GM23338 (cell line): ENCODE measurements at regions not wholly inside any gene's neighbourhood (a gene's known extent, or its start where the extent isn't known, plus 50 kb on each side); places are given as distances from the start of the nearest gene placed in this dataset.

Source experiments
- CREB1 ChIP-seq: fragments of 250-450 bp; sonication (Bioruptor Pico); IDR thresholded peaks from 2 replicates; pipeline ENCODE4 v1.5.0; 2020; ENCODE audit warnings: low read depth, mild to moderate bottlenecking, moderate library complexity
- CTCF ChIP-seq, 2 experiments: fragments of 200-600 bp in 1 of 2; sonication (generic) in 1 of 2; conservative IDR thresholded peaks; 2 replicates each; pipeline versions ENCODE4 v1.5.1 to v1.6.1; 2016 to 2017; ENCODE audit warnings: antibody characterized with exemption in 2 of 2, low read depth in 2 of 2, mild to moderate bottlenecking in 2 of 2, moderate library complexity in 1 of 2
- ETS1 ChIP-seq: IDR thresholded peaks from 2 replicates; pipeline ENCODE4 v1.6.1; 2016; ENCODE audit warnings: antibody characterized with exemption
- EZH2 ChIP-seq: fragments of 200-600 bp; sonication (generic); IDR thresholded peaks from one replicate; pipeline ENCODE4 v1.8.0; 2017; ENCODE audit warnings: antibody characterized with exemption, mild to moderate bottlenecking, low read depth; ENCODE audit not compliant: unreplicated experiment
- EZH2phosphoT487 ChIP-seq: fragments of 200-600 bp; sonication (generic); IDR thresholded peaks from one replicate; pipeline ENCODE4 v1.8.1; 2018; ENCODE audit warnings: antibody characterized with exemption; ENCODE audit not compliant: unreplicated experiment
- JUNB ChIP-seq: IDR thresholded peaks from one replicate; pipeline ENCODE4 v1.6.1; 2016; ENCODE audit warnings: antibody characterized with exemption; ENCODE audit not compliant: unreplicated experiment
- NANOG ChIP-seq: IDR thresholded peaks from 2 replicates; pipeline ENCODE4 v1.6.1; 2016; ENCODE audit warnings: antibody characterized with exemption, borderline replicate concordance
- POLR2AphosphoS5 ChIP-seq: IDR thresholded peaks from 2 replicates; pipeline ENCODE4 v1.6.1; 2016; ENCODE audit warnings: antibody characterized with exemption, low read depth
- REST ChIP-seq: IDR thresholded peaks from one replicate; pipeline ENCODE4 v1.6.1; 2018; ENCODE audit warnings: antibody characterized with exemption; ENCODE audit not compliant: unreplicated experiment
- ZNF114 ChIP-seq: fragments of 250-450 bp; sonication (Bioruptor Pico); IDR thresholded peaks from 2 replicates; pipeline ENCODE4 v1.5.0; 2020; ENCODE audit warnings: mild to moderate bottlenecking, moderate library complexity
- ZNF331 ChIP-seq: fragments of 250-450 bp; sonication (Bioruptor Pico); IDR thresholded peaks from 2 replicates; pipeline ENCODE4 v1.5.0; 2020; ENCODE audit warnings: low read depth, mild to moderate bottlenecking, moderate library complexity

- TF ChIP-seq CTCF (conservative IDR thresholded peaks at IDR 0.05; ENCODE audit: low read depth in 2 of 2) (no peak), POLR2AphosphoS5 (no peak), EZH2phosphoT487 (no peak), EZH2 (no peak), JUNB (no peak), CREB1 (CRISPR knock-in tag) (no peak), REST (no peak), ETS1 (no peak), NANOG (no peak), ZNF331 (CRISPR knock-in tag) (no peak), ZNF114 (CRISPR knock-in tag) (no peak)
Observed at GRCh38 chr5:91277840-91278239, 105.3 kb downstream of the ARRDC3 start.
